T-helper 2 cell treated with Interferon-gamma antibody and Interleukin-4, amounts not matched to agents 5 μg/mL and 100 μg/mL, for 36 hours (primary cell): ENCODE measurements at regions not wholly inside any gene's neighbourhood (a gene's known extent, or its start where the extent isn't known, plus 50 kb on each side); places are given as distances from the start of the nearest gene placed in this dataset.

ENCODE experiments used
- DNase-seq: peaks from one replicate; pipeline ENCODE4 v3.0.0; 2021; ENCODE audit warnings: low spot score
- H3K27ac Mint-ChIP-seq: one replicate; pipeline ENCODE4 v1.8.0; 2021; ENCODE audit warnings: mild to moderate bottlenecking, mixed read lengths
- H3K27me3 Mint-ChIP-seq: one replicate; pipeline ENCODE4 v1.8.0; 2021; ENCODE audit warnings: low read depth, mixed read lengths
- H3K36me3 Mint-ChIP-seq: one replicate; pipeline ENCODE4 v1.8.0; 2021; ENCODE audit warnings: low read depth, mixed read lengths
- H3K4me1 Mint-ChIP-seq: one replicate; pipeline ENCODE4 v1.8.0; 2021; ENCODE audit warnings: low read depth, mixed read lengths
- H3K4me3 Mint-ChIP-seq: one replicate; pipeline ENCODE4 v1.8.0; 2022; ENCODE audit warnings: mild to moderate bottlenecking, moderate library complexity, mixed read lengths
- H3K9me3 Mint-ChIP-seq: one replicate; pipeline ENCODE4 v1.8.0; 2021; ENCODE audit warnings: mixed read lengths

DNA sequence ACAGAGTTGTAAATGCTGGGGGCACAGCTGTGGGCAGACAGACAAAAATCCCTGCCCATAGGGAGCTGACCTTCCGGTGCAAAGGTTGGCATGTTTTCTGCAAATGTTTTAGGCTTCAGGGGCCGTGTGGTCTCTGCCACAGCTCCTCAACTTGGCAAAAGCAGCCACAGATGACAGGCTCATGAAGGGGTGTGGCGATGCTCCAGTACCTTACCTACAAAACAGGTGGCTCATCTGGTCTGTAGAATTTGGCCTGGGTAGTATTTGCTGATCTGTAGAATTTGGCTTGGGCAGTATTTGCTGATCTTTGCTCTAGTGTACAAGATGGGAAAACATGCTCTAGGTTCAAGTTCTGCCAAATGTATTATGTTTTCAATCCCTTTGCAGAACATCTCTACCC lies 283.9 kb downstream of the GADD45G start:
- Mint-ChIP-seq H3K36me3 (no peaks in the 10 kb centered on the region), H3K27me3 (peaks cover 8% of the 10 kb centered on the region), H3K27ac (no peak overlapping the region), H3K9me3 (no peaks in the 10 kb centered on the region), H3K4me3 (no peak overlapping the region), H3K4me1 (no peaks in the 10 kb centered on the region)
- DNase-seq = no peak

- H3K36me3 Mint-ChIP-seq = no peaks in the 10 kb centered on the region
- no peak overlapping the region for H3K4me3 Mint-ChIP-seq
- H3K27ac Mint-ChIP-seq = no peak overlapping the region
- H3K27me3 Mint-ChIP-seq = peaks cover 17% of the 10 kb centered on the region
- DNase-seq = no peak
- H3K9me3 Mint-ChIP-seq = no peaks in the 10 kb centered on the region
- no peaks in the 10 kb centered on the region for H3K4me1 Mint-ChIP-seq
These were observed 285.1 kb downstream of the GADD45G start for GRCh38 chr9:89889865-89890264.

DNA sequence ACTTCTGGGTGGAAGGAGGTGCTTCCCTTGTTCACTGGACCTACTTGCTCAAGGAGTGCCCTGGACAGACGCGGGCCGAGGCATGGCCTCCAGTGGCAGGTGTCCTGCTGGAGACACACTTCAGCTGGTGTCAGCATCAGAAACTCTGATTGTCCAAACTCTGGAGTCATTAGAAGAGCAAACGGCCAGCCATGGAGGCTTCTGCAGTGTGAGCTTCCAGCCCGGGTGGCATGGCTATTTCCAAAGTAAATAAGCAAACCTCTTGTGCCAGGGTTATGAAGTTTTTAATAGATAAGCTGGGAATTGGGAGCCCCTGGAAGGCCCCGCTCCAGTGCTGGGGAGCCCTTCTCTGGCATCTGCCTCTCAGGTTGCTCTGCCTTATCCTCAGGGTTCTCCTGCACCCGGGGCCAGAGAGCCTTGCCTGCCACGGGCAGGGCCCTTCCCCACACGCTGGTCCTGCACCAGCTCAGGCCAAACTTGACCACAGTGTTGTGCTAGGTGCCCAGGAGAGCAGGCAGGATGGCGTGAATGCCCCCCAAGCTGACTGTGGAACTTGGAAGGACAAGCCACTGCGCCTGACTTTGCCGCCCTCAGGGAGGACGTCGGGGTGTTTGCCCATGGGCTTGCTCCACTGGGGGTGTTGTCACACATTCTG lies 285.6 kb downstream of the GADD45G start:
- Mint-ChIP-seq H3K27me3 (peaks cover 20% of the 10 kb centered on the region), H3K27ac (no peak overlapping the region), H3K36me3 (no peaks in the 10 kb centered on the region), H3K9me3 (no peaks in the 10 kb centered on the region), H3K4me3 (no peak overlapping the region), H3K4me1 (no peaks in the 10 kb centered on the region)
- DNase-seq = no peak

DNA sequence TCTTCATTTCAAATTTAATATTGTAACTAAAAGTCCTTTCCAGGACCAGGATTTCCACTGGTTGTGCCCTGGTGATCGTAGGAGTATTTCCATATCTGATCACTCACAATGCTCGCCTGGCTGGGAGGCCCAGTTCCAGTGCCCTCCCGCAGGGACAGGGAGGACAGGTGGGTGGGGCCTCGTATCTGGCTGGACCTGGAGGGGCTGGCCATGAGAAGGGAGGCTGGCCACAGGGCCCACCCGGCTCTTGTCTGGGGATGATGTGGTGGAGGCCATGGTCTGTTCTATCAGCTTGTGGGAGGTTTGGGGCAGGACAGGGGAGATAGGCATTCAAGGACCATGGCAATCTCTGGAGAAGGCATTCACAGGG lies 286.4 kb downstream of the GADD45G start:
- no peaks in the 10 kb centered on the region for H3K4me1 Mint-ChIP-seq

DNA sequence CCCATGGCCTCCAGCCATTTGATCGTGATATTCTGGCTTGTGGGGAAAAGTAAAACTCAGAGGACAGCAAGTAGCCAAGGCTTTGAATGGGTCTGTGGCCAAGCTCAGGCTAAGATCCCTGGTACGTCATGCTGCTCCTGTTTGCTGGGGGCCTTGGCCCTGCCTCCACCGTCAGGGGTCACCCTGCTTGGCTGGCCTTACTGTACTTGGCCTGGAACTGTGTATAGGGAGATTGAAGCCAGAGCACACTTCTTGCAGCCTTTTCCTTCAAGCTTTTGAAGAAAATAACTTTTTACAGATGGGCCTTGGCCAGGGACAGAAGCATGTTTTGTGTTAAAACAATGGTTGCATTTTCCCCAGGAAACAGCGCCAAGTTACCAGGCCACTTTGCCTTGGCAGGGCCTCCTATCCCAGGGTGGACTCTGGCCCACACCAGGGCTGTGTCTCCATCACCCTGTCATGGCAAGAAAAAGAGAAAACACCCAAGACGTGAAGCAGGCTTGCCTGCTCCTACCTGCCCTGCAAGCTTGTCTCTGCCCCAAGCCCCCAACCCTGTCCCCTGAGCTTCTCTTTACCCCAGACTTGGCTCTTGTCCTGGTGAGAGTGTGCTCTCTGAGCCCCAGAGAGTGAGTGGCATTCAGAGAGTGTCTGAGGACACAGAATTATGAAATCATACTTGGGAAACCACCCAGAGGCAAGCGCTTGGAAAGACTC lies 286.9 kb downstream of the GADD45G start:
- Mint-ChIP-seq H3K27me3 (peaks cover 31% of the 10 kb centered on the region), H3K4me3 (no peak overlapping the region), H3K4me1 (no peaks in the 10 kb centered on the region), H3K27ac (no peak overlapping the region), H3K9me3 (no peaks in the 10 kb centered on the region), H3K36me3 (no peaks in the 10 kb centered on the region)
- DNase-seq = no peak

More for the DNA sequence above, 286.4 kb downstream of the GADD45G start:
- Mint-ChIP-seq H3K4me3 (no peak overlapping the region), H3K27me3 (peaks cover 27% of the 10 kb centered on the region), H3K9me3 (no peaks in the 10 kb centered on the region), H3K36me3 (no peaks in the 10 kb centered on the region), H3K27ac (no peak overlapping the region)
- DNase-seq = no peak

- Mint-ChIP-seq H3K36me3 (no peaks in the 10 kb centered on the region), H3K9me3 (no peaks in the 10 kb centered on the region), H3K4me1 (no peaks in the 10 kb centered on the region), H3K27ac (no peak overlapping the region), H3K27me3 (peaks cover 38% of the 10 kb centered on the region), H3K4me3 (no peak overlapping the region)
- no peak for DNase-seq
These were observed 288.1 kb downstream of the GADD45G start for GRCh38 chr9:89892920-89893319.

- no peak for DNase-seq
- Mint-ChIP-seq H3K36me3 (no peaks in the 10 kb centered on the region), H3K4me3 (no peak overlapping the region), H3K27me3 (peaks cover 40% of the 10 kb centered on the region), H3K9me3 (no peaks in the 10 kb centered on the region), H3K4me1 (no peaks in the 10 kb centered on the region), H3K27ac (no peak overlapping the region)
These were observed 289.1 kb downstream of the GADD45G start for GRCh38 chr9:89893886-89894285.

- Mint-ChIP-seq H3K36me3 (no peaks in the 10 kb centered on the region), H3K27ac (no peak overlapping the region), H3K4me1 (no peaks in the 10 kb centered on the region), H3K4me3 (no peak overlapping the region), H3K9me3 (no peaks in the 10 kb centered on the region), H3K27me3 (peaks cover 56% of the 10 kb centered on the region)
- DNase-seq = no peak
These were observed 292.1 kb downstream of the GADD45G start for GRCh38 chr9:89896806-89897340.

GRCh38 chr9:89899573-89899972 lies 294.8 kb downstream of the GADD45G start:
- no peaks in the 10 kb centered on the region for H3K4me1 Mint-ChIP-seq
- H3K9me3 Mint-ChIP-seq = no peaks in the 10 kb centered on the region
- H3K36me3 Mint-ChIP-seq = no peaks in the 10 kb centered on the region
- H3K27ac Mint-ChIP-seq = no peak overlapping the region
- peaks cover 65% of the 10 kb centered on the region for H3K27me3 Mint-ChIP-seq
- DNase-seq = no peak
- H3K4me3 Mint-ChIP-seq = no peak overlapping the region

GRCh38 chr9:89901920-89902319 lies 297.1 kb downstream of the GADD45G start:
- no peak overlapping the region for H3K27ac Mint-ChIP-seq
- H3K4me1 Mint-ChIP-seq = no peaks in the 10 kb centered on the region
- no peak overlapping the region for H3K4me3 Mint-ChIP-seq
- H3K27me3 Mint-ChIP-seq = peaks cover 58% of the 10 kb centered on the region
- DNase-seq = no peak
- H3K9me3 Mint-ChIP-seq = no peaks in the 10 kb centered on the region
- no peaks in the 10 kb centered on the region for H3K36me3 Mint-ChIP-seq

DNA sequence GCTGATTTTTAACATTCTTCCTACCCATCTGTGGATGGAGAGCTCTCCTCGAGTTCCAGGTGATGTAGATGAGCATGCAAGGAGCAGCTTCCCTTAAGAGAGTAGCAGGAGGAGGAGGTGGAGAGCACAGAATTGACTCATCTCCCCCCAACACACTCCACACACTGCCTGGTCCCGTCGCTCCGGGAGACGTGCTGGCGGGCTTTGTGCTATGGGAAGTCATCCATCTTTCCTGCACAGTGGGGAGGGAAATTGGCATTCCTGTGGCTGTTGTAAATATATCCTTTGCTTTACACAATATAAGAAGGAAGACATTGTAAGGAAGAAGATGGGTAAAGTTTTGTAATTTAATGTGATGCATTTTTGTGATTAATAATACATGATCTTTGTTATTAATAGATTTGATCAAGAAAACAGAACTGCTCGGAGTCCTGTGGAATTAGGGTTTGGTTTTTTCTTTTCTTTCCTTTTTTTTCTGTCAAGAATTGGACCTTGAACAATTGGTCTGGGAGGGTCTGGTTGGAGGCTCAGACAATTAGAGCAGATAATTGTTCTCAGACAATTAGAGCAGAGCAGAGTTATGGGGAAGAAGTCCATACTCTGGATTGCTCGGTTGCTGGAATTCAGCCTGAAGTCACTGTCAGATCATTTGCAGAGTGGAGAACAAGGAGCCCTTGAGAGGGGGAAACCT lies 297.8 kb downstream of the GADD45G start:
- DNase-seq = no peak
- Mint-ChIP-seq H3K27me3 (peaks cover 59% of the 10 kb centered on the region), H3K9me3 (no peaks in the 10 kb centered on the region), H3K27ac (no peak overlapping the region), H3K4me1 (no peaks in the 10 kb centered on the region), H3K36me3 (no peaks in the 10 kb centered on the region), H3K4me3 (no peak overlapping the region)

- H3K27me3 Mint-ChIP-seq = peaks cover 58% of the 10 kb centered on the region
- no peak overlapping the region for H3K4me3 Mint-ChIP-seq
- H3K9me3 Mint-ChIP-seq = no peaks in the 10 kb centered on the region
- H3K36me3 Mint-ChIP-seq = no peaks in the 10 kb centered on the region
- no peak overlapping the region for H3K27ac Mint-ChIP-seq
- H3K4me1 Mint-ChIP-seq = no peaks in the 10 kb centered on the region
- DNase-seq = no peak
These were observed 298.3 kb downstream of the GADD45G start for GRCh38 chr9:89903141-89903475.

GRCh38 chr9:89905606-89906338 lies 301.0 kb downstream of the GADD45G start:
- Mint-ChIP-seq H3K4me1 (no peaks in the 10 kb centered on the region), H3K27me3 (peaks cover 57% of the 10 kb centered on the region), H3K36me3 (no peaks in the 10 kb centered on the region), H3K4me3 (no peak overlapping the region), H3K9me3 (no peaks in the 10 kb centered on the region), H3K27ac (no peak overlapping the region)
- DNase-seq = no peak
